Nephron (organoid): ENCODE measurements at regions not wholly inside any gene's neighbourhood (a gene's known extent, or its start where the extent isn't known, plus 50 kb on each side); places are given as distances from the start of the nearest gene placed in this dataset.

ENCODE experiments used
- H3K27ac Mint-ChIP-seq, 3 experiments: 2 replicates each; pipeline ENCODE4 v1.8.0; 2020; ENCODE audit warnings: mixed read lengths in 3 of 3, mild to moderate bottlenecking in 2 of 3, moderate library complexity in 1 of 3
- H3K27me3 Mint-ChIP-seq: 2 replicates; pipeline ENCODE4 v1.8.0; 2021; ENCODE audit warnings: low read depth, mild to moderate bottlenecking, moderate library complexity, mixed read lengths
- H3K36me3 Mint-ChIP-seq: 2 replicates; pipeline ENCODE4 v1.8.0; 2020; ENCODE audit warnings: low read depth, mixed read lengths
- H3K4me1 Mint-ChIP-seq: 2 replicates; pipeline ENCODE4 v1.8.0; 2020; ENCODE audit warnings: mixed read lengths
- H3K4me3 Mint-ChIP-seq, 3 experiments: 2 replicates each; pipeline ENCODE4 v1.8.0; 2020; ENCODE audit warnings: mild to moderate bottlenecking in 3 of 3, mixed read lengths in 3 of 3, moderate library complexity in 2 of 3
- H3K9me3 Mint-ChIP-seq: 2 replicates; pipeline ENCODE4 v1.8.0; 2020; ENCODE audit warnings: mixed read lengths
- CTCF ChIP-seq, 3 experiments: fragments of 200-600 bp; sonication (generic); IDR thresholded peaks; one replicate each; pipeline ENCODE4 v1.5.0; 2021; ENCODE audit warnings: antibody characterized with exemption in 3 of 3; ENCODE audit not compliant: unreplicated experiment in 3 of 3

- Mint-ChIP-seq H3K27me3 (peaks cover 10% of the 10 kb centered on the region), H3K4me1 (no peaks in the 10 kb centered on the region), H3K27ac (no peak overlapping the region), H3K4me3 (no peak overlapping the region), H3K9me3 (peaks cover 4% of the 10 kb centered on the region), H3K36me3 (no peaks in the 10 kb centered on the region)
- TF ChIP-seq CTCF (IDR thresholded peaks at IDR 0.05; ENCODE audit: unreplicated experiment in 3 of 3): no peak
Measured at GRCh38 chr5:2288968-2289367, 406.2 kb upstream of the IRX4 start.

GRCh38 chr5:2288466-2288865, 405.7 kb upstream of the IRX4 start:
- Mint-ChIP-seq H3K9me3 (peaks cover 4% of the 10 kb centered on the region), H3K4me3 (no peak overlapping the region), H3K4me1 (no peaks in the 10 kb centered on the region), H3K27me3 (peaks cover 10% of the 10 kb centered on the region), H3K27ac (no peak overlapping the region), H3K36me3 (no peaks in the 10 kb centered on the region)
- TF ChIP-seq CTCF (IDR thresholded peaks at IDR 0.05; ENCODE audit: unreplicated experiment in 3 of 3): no peak

GRCh38 chr5:2286250-2286649, 403.5 kb upstream of the IRX4 start:
- Mint-ChIP-seq H3K27ac (no peak overlapping the region), H3K9me3 (no peaks in the 10 kb centered on the region), H3K4me3 (no peak overlapping the region), H3K4me1 (no peaks in the 10 kb centered on the region), H3K36me3 (no peaks in the 10 kb centered on the region), H3K27me3 (peaks cover 13% of the 10 kb centered on the region)
- TF ChIP-seq CTCF (IDR thresholded peaks at IDR 0.05; ENCODE audit: unreplicated experiment in 3 of 3): no peak

GRCh38 chr5:2284678-2285077, 402.0 kb upstream of the IRX4 start:
- Mint-ChIP-seq H3K36me3 (no peaks in the 10 kb centered on the region), H3K9me3 (no peaks in the 10 kb centered on the region), H3K27me3 (peaks cover 13% of the 10 kb centered on the region), H3K27ac (no peak overlapping the region), H3K4me1 (no peaks in the 10 kb centered on the region), H3K4me3 (no peak overlapping the region)
- TF ChIP-seq CTCF (IDR thresholded peaks at IDR 0.05; ENCODE audit: unreplicated experiment in 3 of 3): no peak

- Mint-ChIP-seq H3K36me3 (no peaks in the 10 kb centered on the region), H3K9me3 (no peaks in the 10 kb centered on the region), H3K4me3 (no peak overlapping the region), H3K4me1 (no peaks in the 10 kb centered on the region), H3K27ac (no peak overlapping the region), H3K27me3 (peaks cover 16% of the 10 kb centered on the region)
- no peak for TF ChIP-seq CTCF (IDR thresholded peaks at IDR 0.05; ENCODE audit: unreplicated experiment in 3 of 3)
Measured at GRCh38 chr5:2283481-2284045, 400.8 kb upstream of the IRX4 start.

- Mint-ChIP-seq H3K27me3 (peaks cover 16% of the 10 kb centered on the region), H3K9me3 (no peaks in the 10 kb centered on the region), H3K4me1 (no peaks in the 10 kb centered on the region), H3K27ac (no peak overlapping the region), H3K36me3 (no peaks in the 10 kb centered on the region), H3K4me3 (no peak overlapping the region)
- no peak for TF ChIP-seq CTCF (IDR thresholded peaks at IDR 0.05; ENCODE audit: unreplicated experiment in 3 of 3)
Measured at GRCh38 chr5:2282893-2283292, 400.2 kb upstream of the IRX4 start.
